ENCODE measurements at regions not wholly inside any gene's neighbourhood (a gene's known extent, or its start where the extent isn't known, plus 50 kb on each side); places are given as distances from the start of the nearest gene placed in this dataset.
A peak's percentile ranks its signal among the peaks of the same experiment; 100 is the strongest.

- no peak for TF ChIP-seq CTCF (IDR thresholded peaks at IDR 0.05; ENCODE audit: partially characterized antibody, unreplicated experiment)
- DNase-seq = no peak
- no peaks in the 10 kb centered on the region for H3K9me3 Mint-ChIP-seq (ENCODE audit: unreplicated experiment)
- peaks cover 2% of the 10 kb centered on the region for H3K27me3 Mint-ChIP-seq (ENCODE audit: unreplicated experiment)
- H3K27ac Mint-ChIP-seq (ENCODE audit: unreplicated experiment) = no peak overlapping the region
- peaks cover 6% of the 10 kb centered on the region for H3K4me1 Mint-ChIP-seq (ENCODE audit: low read depth, unreplicated experiment)
- no peaks in the 10 kb centered on the region for H3K36me3 Mint-ChIP-seq (ENCODE audit: unreplicated experiment)
- H3K4me3 Mint-ChIP-seq (ENCODE audit: unreplicated experiment) = no peak overlapping the region
These were observed 259.1 kb downstream of the LNPK start for GRCh38 chr2:175743011-175743410.

GRCh38 chr2:175742367-175742766 is 259.7 kb downstream of the LNPK start:
- Mint-ChIP-seq H3K4me1 (ENCODE audit: low read depth, unreplicated experiment) (peaks cover 8% of the 10 kb centered on the region), H3K9me3 (ENCODE audit: unreplicated experiment) (no peaks in the 10 kb centered on the region), H3K27me3 (ENCODE audit: unreplicated experiment) (peaks cover 2% of the 10 kb centered on the region), H3K36me3 (ENCODE audit: unreplicated experiment) (no peaks in the 10 kb centered on the region), H3K4me3 (ENCODE audit: unreplicated experiment) (no peak overlapping the region), H3K27ac (ENCODE audit: unreplicated experiment) (no peak overlapping the region)
- no peak for DNase-seq
- no peak for TF ChIP-seq CTCF (IDR thresholded peaks at IDR 0.05; ENCODE audit: partially characterized antibody, unreplicated experiment)

GRCh38 chr2:175741164-175741563 is 260.9 kb downstream of the LNPK start:
- Mint-ChIP-seq H3K36me3 (ENCODE audit: unreplicated experiment) (no peaks in the 10 kb centered on the region), H3K4me3 (ENCODE audit: unreplicated experiment) (no peak overlapping the region), H3K27me3 (ENCODE audit: unreplicated experiment) (no peaks in the 10 kb centered on the region), H3K9me3 (ENCODE audit: unreplicated experiment) (no peaks in the 10 kb centered on the region), H3K27ac (ENCODE audit: unreplicated experiment) (no peak overlapping the region), H3K4me1 (ENCODE audit: low read depth, unreplicated experiment) (peaks cover 4% of the 10 kb centered on the region)
- DNase-seq = no peak
- TF ChIP-seq CTCF (IDR thresholded peaks at IDR 0.05; ENCODE audit: partially characterized antibody, unreplicated experiment) = no peak

- peaks cover 1% of the 10 kb centered on the region for H3K9me3 Mint-ChIP-seq (ENCODE audit: unreplicated experiment)
- H3K4me3 Mint-ChIP-seq (ENCODE audit: unreplicated experiment) = peak overlapping the region; percentile 5
- H3K27me3 Mint-ChIP-seq (ENCODE audit: unreplicated experiment) = no peaks in the 10 kb centered on the region
- no peaks in the 10 kb centered on the region for H3K36me3 Mint-ChIP-seq (ENCODE audit: unreplicated experiment)
- H3K4me1 Mint-ChIP-seq (ENCODE audit: low read depth, unreplicated experiment) = peaks cover 13% of the 10 kb centered on the region
- no peak for TF ChIP-seq CTCF (IDR thresholded peaks at IDR 0.05; ENCODE audit: partially characterized antibody, unreplicated experiment)
- DNase-seq = no peak
- H3K27ac Mint-ChIP-seq (ENCODE audit: unreplicated experiment) = no peak overlapping the region
These were observed 264.2 kb downstream of the LNPK start for GRCh38 chr2:175737722-175738361.

GRCh38 chr2:175734686-175735085 is 267.4 kb downstream of the LNPK start:
- H3K4me1 Mint-ChIP-seq (ENCODE audit: low read depth, unreplicated experiment) = peaks cover 13% of the 10 kb centered on the region
- DNase-seq = peak; percentile 75
- no peaks in the 10 kb centered on the region for H3K27me3 Mint-ChIP-seq (ENCODE audit: unreplicated experiment)
- no peak overlapping the region for H3K4me3 Mint-ChIP-seq (ENCODE audit: unreplicated experiment)
- peak overlapping the region; percentile 65 for H3K27ac Mint-ChIP-seq (ENCODE audit: unreplicated experiment)
- peaks cover 1% of the 10 kb centered on the region for H3K9me3 Mint-ChIP-seq (ENCODE audit: unreplicated experiment)
- no peaks in the 10 kb centered on the region for H3K36me3 Mint-ChIP-seq (ENCODE audit: unreplicated experiment)
- TF ChIP-seq CTCF (IDR thresholded peaks at IDR 0.05; ENCODE audit: partially characterized antibody, unreplicated experiment) = no peak
